Progenitor cell of endocrine pancreas (in vitro differentiated cells): ENCODE measurements at regions not wholly inside any gene's neighbourhood (a gene's known extent, or its start where the extent isn't known, plus 50 kb on each side); places are given as distances from the start of the nearest gene placed in this dataset.

Source experiments
- DNase-seq: peaks from one replicate; pipeline ENCODE4 v3.0.0; 2021; ENCODE audit warnings: low spot score; ENCODE audit not compliant: unreplicated experiment
- H3K27ac Mint-ChIP-seq: 2 replicates; pipeline ENCODE4 v1.8.0; 2021; ENCODE audit warnings: mild to moderate bottlenecking, moderate library complexity, mixed read lengths
- H3K27me3 Mint-ChIP-seq: 2 replicates; pipeline ENCODE4 v1.8.0; 2021; ENCODE audit warnings: mixed read lengths
- H3K36me3 Mint-ChIP-seq: 2 replicates; pipeline ENCODE4 v1.8.0; 2022; ENCODE audit warnings: mixed read lengths; ENCODE audit not compliant: insufficient read depth
- H3K4me1 Mint-ChIP-seq: 2 replicates; pipeline ENCODE4 v1.8.0; 2021; ENCODE audit warnings: low read depth, mixed read lengths
- H3K4me3 Mint-ChIP-seq: 2 replicates; pipeline ENCODE4 v1.8.0; 2021; ENCODE audit warnings: low read depth, mild to moderate bottlenecking, moderate library complexity, mixed read lengths
- H3K9me3 Mint-ChIP-seq: 2 replicates; pipeline ENCODE4 v1.8.0; 2021; ENCODE audit warnings: low read depth, mixed read lengths
- TF ChIP-seq, protein P1 (sequence below): fragments of 200-600 bp; sonication (generic); IDR thresholded peaks from one replicate; pipeline ENCODE4 v1.5.0; 2021; ENCODE audit warnings: antibody characterized with exemption, mild to moderate bottlenecking; ENCODE audit not compliant: unreplicated experiment

DNA sequence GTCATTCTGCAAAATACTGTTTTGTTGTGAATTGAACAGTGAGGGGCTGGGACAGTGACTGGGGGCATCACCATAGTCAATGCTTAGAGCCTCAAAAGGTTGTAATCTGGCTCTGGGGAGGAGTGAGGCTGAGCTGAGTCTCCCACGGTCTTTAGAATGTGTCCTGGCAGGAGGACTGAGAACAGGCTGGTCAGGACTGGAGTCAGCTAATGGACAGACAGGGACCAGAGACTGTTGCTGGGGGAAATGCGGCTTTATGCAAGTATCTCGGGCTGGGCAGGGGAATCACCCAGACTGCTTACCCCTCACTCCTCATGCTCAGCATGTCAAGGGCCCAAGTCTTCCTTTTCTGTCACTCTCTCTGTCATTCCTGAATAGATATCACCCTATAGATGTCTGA, 346.5 kb downstream of the TYW1 start:
- H3K9me3 Mint-ChIP-seq = no peaks in the 10 kb centered on the region
- no peak overlapping the region for H3K27ac Mint-ChIP-seq
- H3K4me1 Mint-ChIP-seq = no peaks in the 10 kb centered on the region
- no peaks in the 10 kb centered on the region for H3K27me3 Mint-ChIP-seq
- no peak overlapping the region for H3K4me3 Mint-ChIP-seq
- TF ChIP-seq, protein P1, sequence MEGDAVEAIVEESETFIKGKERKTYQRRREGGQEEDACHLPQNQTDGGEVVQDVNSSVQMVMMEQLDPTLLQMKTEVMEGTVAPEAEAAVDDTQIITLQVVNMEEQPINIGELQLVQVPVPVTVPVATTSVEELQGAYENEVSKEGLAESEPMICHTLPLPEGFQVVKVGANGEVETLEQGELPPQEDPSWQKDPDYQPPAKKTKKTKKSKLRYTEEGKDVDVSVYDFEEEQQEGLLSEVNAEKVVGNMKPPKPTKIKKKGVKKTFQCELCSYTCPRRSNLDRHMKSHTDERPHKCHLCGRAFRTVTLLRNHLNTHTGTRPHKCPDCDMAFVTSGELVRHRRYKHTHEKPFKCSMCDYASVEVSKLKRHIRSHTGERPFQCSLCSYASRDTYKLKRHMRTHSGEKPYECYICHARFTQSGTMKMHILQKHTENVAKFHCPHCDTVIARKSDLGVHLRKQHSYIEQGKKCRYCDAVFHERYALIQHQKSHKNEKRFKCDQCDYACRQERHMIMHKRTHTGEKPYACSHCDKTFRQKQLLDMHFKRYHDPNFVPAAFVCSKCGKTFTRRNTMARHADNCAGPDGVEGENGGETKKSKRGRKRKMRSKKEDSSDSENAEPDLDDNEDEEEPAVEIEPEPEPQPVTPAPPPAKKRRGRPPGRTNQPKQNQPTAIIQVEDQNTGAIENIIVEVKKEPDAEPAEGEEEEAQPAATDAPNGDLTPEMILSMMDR = no peak
- DNase-seq = no peak
- peaks cover 11% of the 10 kb centered on the region for H3K36me3 Mint-ChIP-seq

DNA sequence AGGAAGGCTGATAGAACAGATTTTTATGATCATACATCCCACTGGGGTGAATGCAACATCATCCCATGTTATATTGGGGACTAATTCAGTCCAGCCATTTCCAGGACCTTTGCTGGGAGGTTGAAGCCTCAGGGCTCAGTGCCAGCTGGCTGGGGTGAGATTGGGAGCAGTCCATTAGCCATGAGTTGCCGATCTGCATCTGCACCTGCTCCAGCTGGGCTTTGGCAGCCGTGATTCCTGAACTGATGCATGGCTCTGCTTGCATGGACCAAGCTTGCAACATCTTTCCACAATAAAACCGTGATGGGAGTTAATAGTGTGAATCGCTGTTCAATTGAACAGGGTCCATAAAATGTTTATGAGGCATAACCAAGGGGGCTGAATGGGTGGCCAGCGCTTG, 346.9 kb downstream of the TYW1 start:
- no peaks in the 10 kb centered on the region for H3K9me3 Mint-ChIP-seq
- H3K27me3 Mint-ChIP-seq = no peaks in the 10 kb centered on the region
- peaks cover 11% of the 10 kb centered on the region for H3K36me3 Mint-ChIP-seq
- DNase-seq = no peak
- no peak overlapping the region for H3K27ac Mint-ChIP-seq
- TF ChIP-seq, protein P1 = no peak
- no peak overlapping the region for H3K4me3 Mint-ChIP-seq
- H3K4me1 Mint-ChIP-seq = no peaks in the 10 kb centered on the region

DNA sequence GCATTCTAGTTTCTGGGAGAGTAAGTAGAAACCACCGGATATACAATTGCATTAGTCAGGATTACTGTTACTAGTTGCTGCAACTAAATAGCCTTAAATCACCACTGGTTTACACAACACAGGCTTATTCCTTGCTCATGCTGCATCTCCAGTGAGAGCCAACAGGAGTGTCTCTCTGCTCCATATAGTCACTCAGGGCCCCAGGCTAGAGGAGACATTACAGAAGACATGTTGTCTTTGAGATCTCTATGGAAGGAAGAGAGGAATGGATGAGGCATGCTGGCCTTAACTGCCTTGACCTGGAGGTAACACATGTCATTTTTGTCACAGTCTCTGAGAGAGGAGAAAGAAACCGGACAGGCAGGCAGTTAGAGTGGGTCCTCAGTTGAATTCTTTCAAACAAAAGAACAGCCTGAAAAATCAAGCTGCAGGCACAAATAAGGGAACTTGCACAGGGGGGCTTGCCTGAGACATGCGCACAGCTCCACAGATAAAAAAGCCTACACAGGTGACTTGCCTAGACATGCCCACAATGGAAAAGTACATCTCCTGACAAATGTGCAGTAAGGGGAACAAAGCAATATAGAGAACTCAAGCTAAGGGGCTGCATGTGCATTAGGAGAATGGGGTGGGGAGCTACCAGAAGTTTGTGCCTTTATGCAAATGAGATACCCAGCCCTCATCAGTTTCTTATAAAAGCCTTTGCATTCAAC, 348.0 kb downstream of the TYW1 start:
- no peaks in the 10 kb centered on the region for H3K9me3 Mint-ChIP-seq
- TF ChIP-seq, protein P1 = no peak
- peaks cover 11% of the 10 kb centered on the region for H3K36me3 Mint-ChIP-seq
- H3K27me3 Mint-ChIP-seq = no peaks in the 10 kb centered on the region
- peak overlapping the region; percentile 46 for H3K27ac Mint-ChIP-seq
- H3K4me3 Mint-ChIP-seq = no peak overlapping the region
- no peak for DNase-seq
- no peaks in the 10 kb centered on the region for H3K4me1 Mint-ChIP-seq

DNA sequence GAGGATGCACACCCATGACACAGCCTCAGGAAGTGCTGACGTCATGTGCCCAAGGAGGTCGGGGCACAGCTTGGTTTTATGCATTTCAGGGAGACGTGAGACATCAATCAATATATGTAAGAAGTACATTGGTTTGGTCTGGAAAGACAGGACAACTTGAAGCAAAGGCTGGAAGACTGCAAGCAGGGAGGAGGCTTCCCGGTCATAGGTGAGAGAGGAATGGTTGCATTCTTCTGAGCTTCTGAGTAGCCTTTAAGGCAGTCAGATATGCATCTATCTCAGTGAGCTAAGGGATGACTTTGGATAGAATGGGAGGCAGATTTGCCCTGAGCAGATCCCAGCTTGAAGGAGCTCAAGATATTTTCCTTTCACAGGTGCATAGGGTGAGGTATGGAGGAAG, 349.5 kb downstream of the TYW1 start:
- no peak for DNase-seq
- Mint-ChIP-seq H3K4me1 (no peaks in the 10 kb centered on the region), H3K4me3 (no peak overlapping the region), H3K9me3 (no peaks in the 10 kb centered on the region), H3K27me3 (no peaks in the 10 kb centered on the region), H3K36me3 (peaks cover 6% of the 10 kb centered on the region), H3K27ac (no peak overlapping the region)
- TF ChIP-seq, protein P1 = no peak

DNA sequence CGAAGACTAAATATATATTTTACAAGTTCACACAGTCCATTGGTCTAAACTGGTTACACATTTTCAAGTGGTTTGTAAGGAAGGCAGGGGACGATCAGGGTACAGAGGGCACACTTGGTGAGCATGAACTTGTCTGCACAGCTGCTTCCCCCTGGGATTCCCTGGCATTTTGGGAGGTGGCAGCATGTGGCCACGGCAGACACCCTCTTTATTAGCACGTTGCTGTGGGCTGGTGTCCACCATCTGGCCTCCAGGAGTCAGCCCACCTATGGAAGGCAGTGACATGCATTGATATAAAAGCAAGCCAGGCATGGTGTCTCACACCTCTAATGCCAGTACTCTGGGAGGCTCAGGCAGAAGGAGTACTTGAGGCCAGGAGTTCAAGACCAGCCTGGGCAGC, 350.2 kb downstream of the TYW1 start:
- Mint-ChIP-seq H3K27ac (no peak overlapping the region), H3K27me3 (no peaks in the 10 kb centered on the region), H3K9me3 (no peaks in the 10 kb centered on the region), H3K36me3 (peaks cover 5% of the 10 kb centered on the region), H3K4me1 (no peaks in the 10 kb centered on the region), H3K4me3 (no peak overlapping the region)
- no peak for DNase-seq
- TF ChIP-seq, protein P1 = no peak
